ENCODE measurements at regions not wholly inside any gene's neighbourhood (a gene's known extent, or its start where the extent isn't known, plus 50 kb on each side); places are given as distances from the start of the nearest gene placed in this dataset.
"Not testable (repeated sequence)": the region's sequence is repeated elsewhere in the genome, so short reads cannot be mapped to it uniquely, and the experiment has no call there.

DNA sequence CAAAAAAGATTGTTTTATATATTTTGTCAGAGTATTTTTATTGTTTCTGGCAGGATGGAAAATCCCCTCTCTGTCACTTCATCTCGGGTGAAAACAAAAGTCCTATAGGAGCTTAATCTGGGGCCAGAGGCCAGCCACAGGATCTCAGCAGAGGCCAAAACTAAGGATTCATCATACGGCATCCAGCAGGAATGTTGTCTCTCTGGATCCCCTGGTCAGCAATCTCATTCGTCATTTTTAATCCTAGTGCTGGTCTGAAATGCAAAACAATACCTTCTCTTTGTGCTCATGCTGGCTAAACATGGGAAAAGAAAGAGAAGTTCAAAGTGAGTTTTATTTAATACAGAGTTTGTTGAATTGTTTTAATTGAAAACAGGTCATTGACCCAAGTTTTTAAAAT is 482.5 kb upstream of the AUTS2 start:
- no peak for DNase-seq (ENCODE audit: low read depth in 2 of 2)

DNA sequence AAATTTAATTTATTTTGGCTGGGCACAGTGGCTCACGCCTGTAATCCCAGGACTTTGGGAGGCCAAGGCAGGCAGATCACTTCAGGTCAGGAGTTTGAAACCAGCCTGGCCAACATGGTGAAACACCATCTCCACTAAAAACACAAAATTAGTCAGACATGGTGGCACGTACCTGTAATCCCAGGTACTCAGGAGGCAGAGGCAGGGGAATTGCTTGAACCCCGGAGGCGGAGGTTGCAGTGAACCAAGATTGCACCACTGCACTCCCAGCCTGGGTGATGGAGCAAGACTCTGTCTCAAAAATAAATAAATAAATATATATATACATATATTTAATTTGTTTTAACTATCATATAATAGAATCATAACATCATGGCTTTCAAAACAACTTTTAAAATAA is 482.1 kb upstream of the AUTS2 start:
- DNase-seq (ENCODE audit: low read depth in 2 of 2), result not testable (repeated sequence)

DNA sequence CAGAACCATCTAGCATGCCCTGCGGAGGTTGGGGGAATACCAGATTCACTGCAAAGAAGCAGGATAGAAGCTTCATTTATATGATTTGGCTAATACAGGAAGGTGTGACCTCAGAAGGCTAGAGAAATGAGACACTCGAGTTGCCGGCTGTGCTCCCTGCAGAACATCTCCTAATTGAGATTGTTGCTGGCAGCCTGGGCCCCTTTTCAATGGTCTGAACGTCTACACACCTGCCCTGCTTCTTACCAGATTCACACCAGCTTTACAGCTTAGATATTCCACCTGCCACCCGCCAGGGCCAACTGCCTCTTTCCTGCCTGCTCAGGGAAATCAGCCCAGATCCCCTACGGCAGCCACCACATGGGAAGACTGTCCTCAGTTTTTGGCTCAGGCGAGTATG is 475.3 kb upstream of the AUTS2 start:
- DNase-seq (ENCODE audit: low read depth in 2 of 2), result no peak

DNA sequence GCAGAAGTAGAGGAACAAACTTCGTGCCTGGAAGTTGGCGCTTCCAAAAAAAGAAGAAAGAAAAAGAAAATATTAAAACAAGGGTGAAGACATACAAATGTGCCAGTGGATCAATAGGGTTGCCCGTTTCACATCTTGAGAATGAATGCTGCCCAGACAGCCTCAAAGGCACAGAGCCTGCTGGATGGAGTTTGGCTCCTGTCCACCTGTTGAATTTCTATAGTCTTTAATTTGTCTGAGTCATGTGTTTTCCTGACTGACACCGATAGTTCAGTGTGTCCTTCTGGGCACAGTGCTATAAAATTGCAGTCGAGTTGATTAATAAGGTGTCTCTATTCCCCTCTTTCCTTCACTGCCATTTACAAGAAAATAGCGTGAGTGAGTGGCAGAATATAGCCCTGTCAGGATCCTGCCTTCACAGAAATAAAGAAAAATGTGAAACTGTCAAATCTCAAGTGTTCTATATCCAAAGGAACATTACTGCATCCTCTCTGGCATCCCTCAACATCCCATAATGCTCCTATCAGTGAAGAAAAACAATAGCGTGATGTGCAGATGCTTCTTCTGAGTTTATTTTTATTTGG is 471.3 kb upstream of the AUTS2 start:
- no peak for DNase-seq (ENCODE audit: low read depth in 2 of 2)

DNA sequence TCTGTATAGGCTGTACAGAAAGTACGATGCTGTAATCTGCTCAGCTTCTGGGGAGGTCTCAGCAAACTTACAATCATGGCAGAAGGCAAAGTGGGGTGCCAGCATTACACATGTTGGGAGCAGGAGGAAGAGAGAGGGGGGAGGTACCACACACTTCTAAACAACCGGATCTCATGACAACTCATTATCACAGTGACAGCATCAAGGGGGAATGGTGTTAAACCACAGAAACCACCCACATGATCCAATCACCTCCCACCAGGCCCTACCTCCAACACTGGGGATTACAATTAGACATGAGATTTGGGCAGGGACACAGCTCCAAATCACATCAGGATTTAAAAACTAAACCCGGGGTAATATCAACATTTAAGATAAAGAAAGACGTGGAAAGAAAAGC is 468.8 kb upstream of the AUTS2 start:
- no peak for DNase-seq (ENCODE audit: low read depth in 2 of 2)

DNA sequence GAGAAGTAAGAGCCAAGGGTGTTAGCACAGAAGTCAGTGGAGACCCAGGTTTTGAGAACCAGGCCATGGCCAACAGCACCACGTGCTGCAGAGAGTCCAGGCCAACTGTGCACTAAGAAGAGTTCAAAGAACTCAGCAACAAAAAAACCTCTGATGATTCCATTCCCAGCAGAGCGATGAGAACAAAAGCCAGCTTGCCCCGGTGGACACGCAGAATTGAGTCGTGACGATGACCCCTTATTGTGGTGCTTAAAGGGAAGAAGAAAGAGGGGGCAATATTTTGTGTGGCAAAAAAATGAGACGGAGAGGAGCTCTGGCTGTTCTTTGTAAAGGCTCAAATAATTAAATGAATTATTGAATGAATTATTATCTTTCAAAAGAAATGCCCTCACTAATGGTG is 468.3 kb upstream of the AUTS2 start:
- DNase-seq (ENCODE audit: low read depth in 2 of 2), result no peak

DNA sequence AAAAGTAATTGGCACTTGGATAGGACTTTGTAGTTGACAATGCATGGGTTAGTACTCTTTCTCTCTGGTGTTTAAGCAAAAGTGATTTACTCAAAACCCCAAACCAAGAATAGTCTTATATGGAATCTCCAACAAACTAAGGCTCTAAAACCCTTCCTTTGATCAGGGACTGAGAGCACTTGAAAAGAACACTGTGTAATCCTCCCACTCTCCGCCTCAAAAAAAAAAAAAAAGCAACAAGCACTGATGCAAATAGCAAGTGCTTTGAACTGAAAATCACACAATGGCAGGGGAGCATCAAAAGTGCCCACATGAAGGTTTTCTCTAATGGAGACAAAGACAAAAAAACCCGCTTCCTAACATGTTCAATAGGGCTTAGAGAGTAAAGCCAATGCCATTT is 467.9 kb upstream of the AUTS2 start:
- no peak for DNase-seq (ENCODE audit: low read depth in 2 of 2)

DNA sequence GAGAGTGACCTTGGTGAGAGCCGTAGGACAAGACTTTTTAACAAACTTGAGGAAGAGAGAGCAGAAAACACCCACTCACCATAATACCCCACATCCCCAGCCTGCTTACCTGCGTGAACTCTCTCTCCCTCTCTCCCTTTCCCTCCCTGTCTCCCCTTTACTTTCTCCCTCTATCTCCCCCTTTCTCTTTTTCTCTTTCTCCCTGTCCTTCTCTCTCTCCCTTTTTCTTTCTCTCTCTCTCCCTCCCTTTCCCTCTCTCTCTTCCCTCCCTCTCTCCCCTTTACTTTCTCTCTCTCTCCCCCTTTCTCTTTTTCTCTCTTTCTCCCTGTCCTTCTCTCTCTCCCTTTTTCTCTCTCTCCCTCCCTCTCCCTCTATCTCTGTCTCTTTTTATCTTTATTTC is 464.0 kb upstream of the AUTS2 start:
- DNase-seq (ENCODE audit: low read depth in 2 of 2), result no peak

DNA sequence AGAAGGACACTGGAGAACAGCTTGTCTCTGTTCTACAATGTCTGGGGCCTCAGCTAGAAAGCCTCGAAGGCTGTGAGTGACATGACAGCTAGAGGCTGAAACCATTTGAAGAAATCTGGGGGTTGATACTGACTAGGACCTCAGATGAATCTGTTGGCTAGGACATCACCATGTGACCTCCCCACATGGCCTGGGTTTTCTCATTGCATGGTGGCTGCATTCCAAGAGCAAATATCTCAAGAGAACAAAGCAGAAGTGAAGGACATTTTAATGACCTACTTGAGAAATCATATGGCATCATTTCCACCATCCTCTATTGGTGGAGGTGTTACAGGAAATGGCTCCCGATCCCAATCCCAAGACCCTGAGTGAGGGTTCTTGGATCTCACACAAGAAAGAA is 450.6 kb upstream of the AUTS2 start:
- no peak for DNase-seq (ENCODE audit: low read depth in 2 of 2)

DNA sequence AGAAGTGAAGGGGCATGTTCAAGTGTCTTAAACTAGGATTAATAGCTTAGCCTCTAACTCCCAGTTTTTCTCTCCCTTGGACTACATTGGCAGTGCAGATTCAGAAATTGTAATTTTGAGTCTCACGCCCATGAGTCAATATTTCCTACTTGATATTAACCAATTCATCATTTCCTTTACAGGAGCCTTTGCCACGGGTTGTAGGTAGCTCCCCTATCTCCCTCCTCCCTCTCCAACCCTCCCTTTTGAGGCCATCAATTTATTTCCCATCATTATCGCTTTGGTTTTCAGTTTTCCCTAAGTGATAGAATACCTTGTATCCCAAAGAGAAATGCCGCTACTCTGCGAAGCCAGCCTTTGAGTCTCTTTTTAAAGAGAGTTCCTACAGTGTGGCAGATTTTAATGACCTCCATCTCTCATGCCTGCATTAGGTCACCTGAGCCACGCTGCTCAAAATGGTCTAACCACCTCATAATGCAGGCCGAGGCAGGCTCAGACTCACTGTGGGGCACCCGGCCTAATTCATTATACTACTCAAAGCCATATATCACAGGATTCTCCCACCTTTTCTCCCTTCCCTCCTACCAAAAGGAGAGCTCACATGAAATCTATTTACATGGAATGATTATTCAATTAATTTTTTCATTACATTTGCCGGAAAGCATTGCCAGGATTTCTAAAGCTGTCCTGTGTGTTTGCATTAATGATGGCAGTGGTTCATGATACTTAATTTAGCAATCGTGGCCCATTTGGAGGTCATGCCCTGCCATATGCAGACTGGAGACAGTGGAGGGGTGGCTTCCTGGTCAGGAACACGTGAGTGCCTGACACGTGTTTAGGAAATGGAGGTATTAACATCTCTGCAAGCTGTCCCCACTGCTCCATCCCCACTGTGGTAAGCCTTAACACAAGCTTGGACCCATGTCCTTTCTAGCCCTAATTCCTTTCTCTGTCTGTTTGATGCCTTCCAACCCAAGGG is 448.2 kb upstream of the AUTS2 start:
- DNase-seq (ENCODE audit: low read depth in 2 of 2), result no peak

DNA sequence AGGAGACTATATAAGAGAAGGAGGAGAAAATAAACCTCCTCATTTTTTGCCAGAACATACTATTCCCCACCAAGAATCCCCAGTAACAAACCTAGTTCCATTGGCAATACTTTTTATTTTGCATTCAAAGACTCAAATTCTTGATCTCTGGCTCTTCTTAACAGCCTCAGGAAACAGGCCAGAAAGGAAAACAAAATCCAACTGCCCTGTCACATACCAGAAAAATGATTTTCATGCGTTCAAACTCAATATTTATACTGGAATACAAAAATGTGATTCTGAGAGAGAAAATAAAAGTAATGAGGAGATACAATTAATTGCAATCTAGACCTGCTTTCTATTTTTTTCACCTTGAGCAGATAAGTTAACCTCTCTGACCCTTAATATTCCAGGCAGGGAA is 435.9 kb upstream of the AUTS2 start:
- DNase-seq (ENCODE audit: low read depth in 2 of 2), result no peak

DNA sequence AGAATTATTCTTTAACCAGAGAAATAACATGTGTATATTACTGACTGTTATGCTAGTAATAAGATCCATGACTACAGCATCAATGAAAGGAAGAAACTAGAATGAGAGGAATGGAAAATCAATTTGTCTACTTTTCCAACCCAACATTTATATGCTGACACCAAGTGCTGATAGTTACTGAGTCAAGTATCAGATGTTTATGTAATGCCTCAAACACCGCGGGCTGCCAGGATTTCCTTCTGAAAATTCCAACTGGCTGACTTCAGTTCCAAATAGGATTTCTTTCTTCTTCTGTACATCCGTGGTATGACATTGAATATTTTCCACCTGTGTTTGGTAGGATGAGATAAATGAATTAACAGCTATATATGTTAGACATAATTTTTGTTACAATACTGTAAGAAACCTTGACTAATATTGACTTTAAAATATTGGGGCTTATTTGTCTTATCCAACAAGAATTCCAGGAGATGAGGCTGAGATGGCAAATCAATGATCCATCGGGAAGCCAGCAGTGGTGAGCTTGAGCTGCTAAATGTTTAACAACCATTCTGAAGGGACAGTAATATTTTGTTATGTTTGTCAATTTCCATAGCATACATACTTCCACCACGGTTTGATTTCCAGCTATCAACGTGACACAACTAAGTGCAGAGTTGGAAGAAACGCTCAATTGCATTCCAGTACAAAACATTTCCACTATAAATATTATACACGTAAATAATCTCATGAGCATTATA is 435.2 kb upstream of the AUTS2 start:
- DNase-seq (ENCODE audit: low read depth in 2 of 2), result no peak

DNA sequence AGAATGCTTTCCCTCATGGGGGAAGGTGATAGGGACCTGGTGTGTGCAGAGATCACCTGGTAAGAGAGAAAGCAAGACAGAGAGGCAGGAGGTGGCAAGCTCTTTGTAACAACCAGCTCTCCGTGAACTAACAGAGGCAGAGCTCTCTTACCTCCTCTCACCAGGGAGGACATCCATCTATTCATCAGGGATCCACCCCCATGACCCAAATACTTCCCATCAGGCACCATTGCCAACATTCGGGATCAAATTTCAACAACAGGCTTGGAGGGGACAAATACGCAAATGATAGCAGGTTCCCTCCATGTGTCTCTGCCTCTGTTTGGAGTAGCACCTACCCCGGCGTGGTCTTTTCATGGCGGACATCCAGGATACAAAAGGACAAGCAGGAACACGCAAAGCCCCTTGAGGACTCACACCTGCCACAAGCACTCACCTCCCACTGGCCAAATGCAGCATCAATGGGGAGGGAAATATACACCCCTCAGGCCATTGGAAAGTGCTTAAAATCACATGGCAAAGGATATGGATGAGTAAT is 431.2 kb upstream of the AUTS2 start:
- DNase-seq (ENCODE audit: low read depth in 2 of 2), result no peak

DNA sequence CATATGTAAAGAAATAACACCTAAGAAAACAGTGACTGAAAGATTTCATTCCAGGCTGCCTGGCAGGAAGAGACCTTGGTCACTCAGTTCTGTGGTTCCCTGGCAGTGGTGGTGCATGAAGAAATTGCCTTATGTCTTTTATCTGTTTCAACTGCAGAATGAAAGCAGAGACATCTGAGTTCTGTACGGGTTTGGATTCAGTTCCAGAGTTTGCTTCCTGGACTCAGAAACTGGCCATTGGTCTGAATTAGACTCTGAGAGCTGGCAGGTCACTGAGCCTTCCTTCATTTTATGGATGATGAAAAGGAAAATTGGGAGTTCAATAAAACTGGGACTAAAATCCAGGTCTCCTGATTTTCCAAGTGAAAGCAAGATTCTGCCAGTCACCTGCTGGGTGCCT is 428.9 kb upstream of the AUTS2 start:
- no peak for DNase-seq (ENCODE audit: low read depth in 2 of 2)

DNA sequence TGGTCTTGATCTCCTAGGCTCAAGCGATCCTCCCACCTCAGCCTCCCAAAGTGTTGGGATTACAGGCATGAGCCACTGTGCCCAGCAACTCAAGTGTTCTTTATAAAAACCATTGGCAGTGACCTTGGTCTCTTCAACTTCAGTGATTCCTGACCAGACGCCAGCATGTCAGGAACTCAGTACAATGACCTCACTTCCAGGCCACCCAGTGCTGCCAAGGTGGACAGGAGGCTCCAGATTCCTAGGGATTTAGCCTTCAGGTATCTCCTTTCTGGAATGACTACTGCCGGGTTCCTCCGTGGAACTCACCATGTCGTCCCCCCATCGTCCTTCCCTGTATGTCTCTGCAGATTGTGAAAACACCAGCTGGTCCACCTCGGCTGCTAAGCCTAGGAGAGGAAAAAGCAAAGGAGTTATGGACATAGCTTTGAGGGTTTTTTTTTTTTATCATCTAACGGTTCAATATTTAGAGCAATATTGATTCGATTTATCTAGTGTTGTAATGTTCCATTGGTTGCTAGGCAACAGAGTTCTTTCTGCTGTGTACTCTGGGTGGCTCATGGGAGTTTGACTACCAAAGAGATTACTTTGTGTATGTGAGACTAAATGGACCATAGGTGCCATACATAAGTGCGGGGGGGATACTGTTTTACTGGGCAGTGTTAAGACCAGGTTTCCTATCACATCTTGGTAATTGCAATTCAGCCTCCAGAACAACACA is 425.8 kb upstream of the AUTS2 start:
- DNase-seq (ENCODE audit: low read depth in 2 of 2), result no peak

DNA sequence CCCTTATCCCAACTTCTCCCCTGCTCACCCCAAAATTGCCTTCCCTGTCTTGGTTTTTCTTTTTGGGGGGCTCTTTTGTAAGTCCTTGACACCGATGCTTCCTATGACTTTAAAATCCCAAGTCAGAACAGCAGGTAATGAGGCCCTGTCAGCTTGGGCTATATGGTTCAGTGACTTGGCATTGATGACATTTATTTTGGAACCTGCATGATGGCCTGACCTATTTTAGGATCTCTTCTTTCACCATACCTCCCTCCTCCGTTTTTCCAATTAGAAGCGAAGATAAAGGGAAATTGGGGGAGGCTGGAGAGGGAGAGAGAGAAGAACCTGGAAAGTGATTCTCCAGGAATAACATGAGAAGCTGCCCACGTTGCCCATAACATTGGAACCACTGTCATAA is 424.9 kb upstream of the AUTS2 start:
- no peak for DNase-seq (ENCODE audit: low read depth in 2 of 2)

DNA sequence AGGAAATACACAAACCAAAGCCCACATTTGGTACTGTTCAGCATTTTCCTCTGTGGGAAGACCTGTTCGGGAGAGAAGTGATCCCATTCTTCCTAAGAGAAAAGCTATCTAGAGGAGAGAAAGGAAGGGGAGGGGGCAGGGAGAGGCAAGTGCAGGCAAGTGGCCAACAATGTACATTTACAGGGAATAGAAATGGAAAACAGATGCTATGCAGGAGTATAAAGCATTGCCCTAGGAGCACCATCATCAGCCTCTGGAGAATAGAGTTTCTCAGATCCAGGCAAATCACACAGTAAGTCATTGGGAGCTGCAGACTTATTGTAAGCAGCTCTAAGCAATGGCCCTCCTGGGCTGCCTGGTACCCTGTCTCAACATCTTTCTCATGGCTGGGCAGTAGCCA is 424.4 kb upstream of the AUTS2 start:
- no peak for DNase-seq (ENCODE audit: low read depth in 2 of 2)

DNA sequence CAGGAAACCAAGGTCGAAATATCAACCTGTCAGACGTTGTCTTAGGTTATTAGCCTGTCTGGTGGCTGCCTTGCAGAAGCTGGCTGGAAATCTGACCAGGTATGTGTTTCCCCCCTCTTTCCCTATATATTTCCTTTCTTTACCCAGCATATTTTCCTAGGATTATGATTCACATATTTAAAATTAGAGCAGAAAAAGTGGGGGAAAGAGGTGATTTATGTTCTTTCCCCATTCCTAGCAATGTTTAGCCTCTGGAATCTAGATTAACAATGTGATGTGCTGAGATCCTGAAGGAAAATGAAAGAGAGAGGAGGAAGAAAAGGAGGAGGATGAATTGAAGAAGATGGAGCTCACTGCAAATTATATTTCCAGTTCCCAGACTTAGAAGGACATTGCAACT is 421.4 kb upstream of the AUTS2 start:
- DNase-seq (ENCODE audit: low read depth in 2 of 2), result no peak

DNA sequence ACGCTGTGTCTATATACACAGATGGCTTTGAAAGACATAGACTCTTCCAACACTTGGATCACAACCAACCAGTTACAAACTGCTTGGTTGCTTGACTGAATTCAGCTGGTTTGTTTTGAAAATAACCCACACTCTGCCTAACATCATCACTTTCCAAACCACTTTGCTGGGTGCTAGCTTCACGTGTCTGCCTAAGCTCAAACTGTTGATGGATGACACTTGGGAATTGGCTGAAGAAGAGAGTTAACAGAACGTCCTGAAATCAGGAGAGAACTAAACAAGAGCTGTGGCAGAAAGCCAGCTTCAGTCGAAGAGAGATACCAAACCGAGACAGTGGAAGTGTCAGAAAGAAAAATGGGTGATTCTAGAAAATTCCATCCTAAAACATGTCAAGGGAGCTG is 420.8 kb upstream of the AUTS2 start:
- no peak for DNase-seq (ENCODE audit: low read depth in 2 of 2)

DNA sequence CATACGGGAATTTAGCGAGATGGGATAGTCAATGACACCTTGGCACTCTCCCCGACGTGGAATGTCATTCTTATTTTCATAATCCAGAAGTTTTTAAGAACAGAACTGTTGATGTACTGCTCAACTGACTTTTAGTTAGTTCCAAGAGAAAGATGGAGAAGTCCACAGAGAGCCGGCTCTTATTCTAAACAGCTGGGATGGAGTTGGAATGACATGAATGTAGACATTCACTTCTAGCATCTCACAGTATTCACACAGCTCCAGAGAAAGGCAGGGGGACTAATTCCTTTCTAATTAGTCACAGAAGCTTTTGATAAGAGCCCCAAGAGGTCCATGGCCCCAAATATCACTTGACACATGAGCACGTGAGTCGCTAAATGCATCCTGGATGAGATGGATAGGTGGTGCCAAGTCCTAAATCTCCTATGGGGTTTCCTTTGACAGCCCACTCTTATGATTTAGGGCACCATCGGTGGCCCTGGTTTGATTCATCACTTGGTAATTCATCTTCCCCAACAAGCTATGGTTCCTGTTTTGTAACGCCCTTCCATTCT is 420.3 kb upstream of the AUTS2 start:
- no peak for DNase-seq (ENCODE audit: low read depth in 2 of 2)

DNA sequence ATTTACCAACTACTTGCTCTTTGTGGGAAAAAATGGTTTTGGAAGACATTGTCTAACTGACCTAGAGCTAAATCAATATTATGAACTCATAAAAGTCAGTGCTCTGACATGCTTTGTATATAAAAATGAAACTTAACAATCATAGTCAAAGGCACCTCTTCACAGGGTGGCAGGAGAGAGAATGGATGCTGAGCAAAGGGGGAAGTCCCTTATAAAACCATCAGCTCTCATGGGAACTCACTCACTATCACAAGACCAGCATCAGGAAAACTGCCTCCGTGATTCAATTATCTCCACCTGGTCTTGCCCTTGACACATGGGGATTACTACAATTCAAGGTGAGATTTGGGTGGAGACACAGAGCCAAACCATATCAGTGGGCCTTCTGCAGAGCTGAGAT is 417.6 kb upstream of the AUTS2 start:
- DNase-seq (ENCODE audit: low read depth in 2 of 2), result no peak
